ENCODE measurements at regions not wholly inside any gene's neighbourhood (a gene's known extent, or its start where the extent isn't known, plus 50 kb on each side); places are given as distances from the start of the nearest gene placed in this dataset.

DNA sequence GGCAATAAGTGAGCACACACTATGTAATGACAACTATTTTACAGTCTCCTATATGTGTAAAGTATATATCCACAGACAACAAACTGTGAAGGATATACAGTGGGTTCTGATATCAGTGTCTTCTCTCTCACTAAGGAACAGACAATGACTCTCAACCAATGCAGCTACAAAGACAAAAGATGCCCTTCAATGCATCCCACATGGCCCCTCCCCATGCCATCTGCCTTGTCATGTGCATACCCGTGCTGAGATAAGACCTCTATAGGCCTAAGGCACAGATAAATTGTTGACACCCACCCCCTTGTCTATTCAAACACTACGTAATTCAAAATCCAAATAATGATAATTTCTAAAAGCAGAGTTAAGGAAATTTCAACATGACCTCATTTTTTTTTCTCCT is 1123.5 kb upstream of the MAP3K7 start:
- Histone ChIP-seq H3K4me1 (ENCODE audit: control extremely low read depth in 1 of 4, control insufficient read depth in 4 of 4, insufficient read depth in 4 of 4, low read length in 3 of 4) (no peaks in the 10 kb centered on the region), H3K4me3 (ENCODE audit: control insufficient read depth in 1 of 7, extremely low read depth in 1 of 7, insufficient read depth in 4 of 7, low read depth in 2 of 7, low read length in 6 of 7) (no peak overlapping the region), H3K27ac (ENCODE audit: insufficient read depth in 1 of 2, low read depth in 1 of 2, low read length in 2 of 2, poor library complexity in 1 of 2, severe bottlenecking in 2 of 2) (no peak overlapping the region), H3K36me3 (ENCODE audit: control insufficient read depth in 4 of 4, insufficient read depth in 4 of 4, low read length in 3 of 4) (no peaks in the 10 kb centered on the region), H3K27me3 (replicated peaks in 2 of 5; ENCODE audit: control insufficient read depth in 4 of 5, insufficient read depth in 5 of 5, low read length in 4 of 5) (no peaks in the 10 kb centered on the region), H3K9me3 (ENCODE audit: control extremely low read depth in 1 of 5, control insufficient read depth in 4 of 5, insufficient read depth in 2 of 5, low read depth in 1 of 5, low read length in 4 of 5) (no peaks in the 10 kb centered on the region)
- POLR2A ChIA-PET = no interaction called here
- CTCF ChIA-PET = no interaction called here
- no peak for DNase-seq
- WGBS (ENCODE audit: insufficient coverage) = no CpG with 5 or more reads among the region's 2 CpGs

GRCh38 chr6:91708534-91708933 is 1121.7 kb upstream of the MAP3K7 start:
- Histone ChIP-seq H3K36me3 (ENCODE audit: control insufficient read depth in 4 of 4, insufficient read depth in 4 of 4, low read length in 3 of 4) (no peaks in the 10 kb centered on the region), H3K27me3 (replicated peaks in 2 of 5; ENCODE audit: control insufficient read depth in 4 of 5, insufficient read depth in 5 of 5, low read length in 4 of 5) (no peaks in the 10 kb centered on the region), H3K27ac (ENCODE audit: insufficient read depth in 1 of 2, low read depth in 1 of 2, low read length in 2 of 2, poor library complexity in 1 of 2, severe bottlenecking in 2 of 2) (no peak overlapping the region), H3K4me3 (ENCODE audit: control insufficient read depth in 1 of 7, extremely low read depth in 1 of 7, insufficient read depth in 4 of 7, low read depth in 2 of 7, low read length in 6 of 7) (no peak overlapping the region), H3K4me1 (ENCODE audit: control extremely low read depth in 1 of 4, control insufficient read depth in 4 of 4, insufficient read depth in 4 of 4, low read length in 3 of 4) (no peaks in the 10 kb centered on the region), H3K9me3 (ENCODE audit: control extremely low read depth in 1 of 5, control insufficient read depth in 4 of 5, insufficient read depth in 2 of 5, low read depth in 1 of 5, low read length in 4 of 5) (no peaks in the 10 kb centered on the region)
- DNase-seq = no peak
- ChIA-PET CTCF (no interaction called here), POLR2A (no interaction called here)
- WGBS (ENCODE audit: insufficient coverage) = no CpG with 5 or more reads among the region's 1 CpG

GRCh38 chr6:91705646-91706045 is 1118.8 kb upstream of the MAP3K7 start:
- 100% methylated on average over 2 of the region's 3 CpGs for WGBS (ENCODE audit: insufficient coverage)
- CTCF ChIA-PET = no interaction called here

DNA sequence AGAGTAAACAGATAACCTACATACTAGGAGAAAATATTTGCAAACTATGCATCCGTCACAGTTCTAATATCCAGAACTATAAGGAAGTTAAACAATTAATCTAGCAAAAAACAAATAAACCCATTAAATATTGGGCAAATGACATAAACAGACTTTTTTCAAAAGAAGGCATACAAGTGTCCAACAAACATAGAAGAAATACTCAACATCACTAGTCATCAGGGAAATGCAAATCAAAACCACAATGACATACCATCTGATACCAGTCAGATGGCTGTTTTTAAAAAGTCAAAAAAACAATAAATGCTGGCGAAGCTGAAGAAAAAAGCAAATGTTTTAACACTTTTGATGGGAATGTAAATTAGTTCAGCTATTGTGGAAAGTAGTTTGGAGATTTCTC is 1117.7 kb upstream of the MAP3K7 start:
- no peaks in the 10 kb centered on the region for H3K36me3 ChIP-seq (ENCODE audit: control insufficient read depth in 4 of 4, insufficient read depth in 4 of 4, low read length in 3 of 4)
- H3K4me3 ChIP-seq (ENCODE audit: control insufficient read depth in 1 of 7, extremely low read depth in 1 of 7, insufficient read depth in 4 of 7, low read depth in 2 of 7, low read length in 6 of 7) = no peak overlapping the region
- no peaks in the 10 kb centered on the region for H3K27me3 ChIP-seq (replicated peaks in 2 of 5; ENCODE audit: control insufficient read depth in 4 of 5, insufficient read depth in 5 of 5, low read length in 4 of 5)
- no peaks in the 10 kb centered on the region for H3K4me1 ChIP-seq (ENCODE audit: control extremely low read depth in 1 of 4, control insufficient read depth in 4 of 4, insufficient read depth in 4 of 4, low read length in 3 of 4)
- ChIA-PET CTCF (no interaction called here), POLR2A (no interaction called here)
- H3K9me3 ChIP-seq (ENCODE audit: control extremely low read depth in 1 of 5, control insufficient read depth in 4 of 5, insufficient read depth in 2 of 5, low read depth in 1 of 5, low read length in 4 of 5) = no peaks in the 10 kb centered on the region
- no peak for DNase-seq
- H3K27ac ChIP-seq (ENCODE audit: insufficient read depth in 1 of 2, low read depth in 1 of 2, low read length in 2 of 2, poor library complexity in 1 of 2, severe bottlenecking in 2 of 2) = no peak overlapping the region
- no CpG with 5 or more reads among the region's 2 CpGs for WGBS (ENCODE audit: insufficient coverage)

More at GRCh38 chr6:91705646-91706045, 1118.8 kb upstream of the MAP3K7 start:
- Histone ChIP-seq H3K36me3 (ENCODE audit: control insufficient read depth in 4 of 4, insufficient read depth in 4 of 4, low read length in 3 of 4) (no peaks in the 10 kb centered on the region), H3K4me1 (ENCODE audit: control extremely low read depth in 1 of 4, control insufficient read depth in 4 of 4, insufficient read depth in 4 of 4, low read length in 3 of 4) (no peaks in the 10 kb centered on the region), H3K27me3 (replicated peaks in 2 of 5; ENCODE audit: control insufficient read depth in 4 of 5, insufficient read depth in 5 of 5, low read length in 4 of 5) (no peaks in the 10 kb centered on the region), H3K4me3 (ENCODE audit: control insufficient read depth in 1 of 7, extremely low read depth in 1 of 7, insufficient read depth in 4 of 7, low read depth in 2 of 7, low read length in 6 of 7) (no peak overlapping the region), H3K27ac (ENCODE audit: insufficient read depth in 1 of 2, low read depth in 1 of 2, low read length in 2 of 2, poor library complexity in 1 of 2, severe bottlenecking in 2 of 2) (no peak overlapping the region), H3K9me3 (ENCODE audit: control extremely low read depth in 1 of 5, control insufficient read depth in 4 of 5, insufficient read depth in 2 of 5, low read depth in 1 of 5, low read length in 4 of 5) (no peaks in the 10 kb centered on the region)
- no peak for DNase-seq
- POLR2A ChIA-PET = no interaction called here

DNA sequence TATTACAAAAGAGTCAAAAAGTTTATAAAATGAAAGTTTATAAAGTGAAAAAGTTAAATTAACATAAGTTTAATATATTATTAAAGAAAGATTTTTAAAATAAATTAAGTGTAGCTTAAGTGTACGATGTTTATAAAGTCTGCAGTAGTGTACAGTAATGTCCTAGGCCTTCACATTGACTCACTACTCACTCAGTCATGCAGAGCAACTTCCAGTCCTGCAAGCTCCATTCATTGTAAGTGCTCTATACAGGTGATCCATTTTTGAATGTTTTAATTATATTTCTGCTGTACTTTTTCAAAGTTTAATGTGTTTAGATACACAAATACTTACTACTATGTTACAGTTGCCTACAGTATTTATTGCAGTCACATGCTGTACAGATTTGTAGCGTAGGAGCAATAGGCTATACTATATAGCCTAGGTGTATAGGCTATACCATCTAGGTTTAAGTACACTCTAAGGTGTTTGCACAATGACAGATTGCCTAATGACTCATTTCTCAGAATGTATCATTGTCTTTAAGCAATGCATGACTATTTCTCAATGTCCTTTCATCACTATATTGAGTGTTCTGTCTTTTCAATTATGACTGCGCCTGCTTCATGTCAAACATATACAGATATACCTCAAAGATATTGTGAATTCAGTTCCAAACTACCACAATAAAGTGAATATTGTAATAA is 1110.3 kb upstream of the MAP3K7 start:
- H3K4me1 ChIP-seq (ENCODE audit: control extremely low read depth in 1 of 4, control insufficient read depth in 4 of 4, insufficient read depth in 4 of 4, low read length in 3 of 4) = no peaks in the 10 kb centered on the region
- CTCF ChIA-PET = no interaction called here
- no peaks in the 10 kb centered on the region for H3K27me3 ChIP-seq (replicated peaks in 2 of 5; ENCODE audit: control insufficient read depth in 4 of 5, insufficient read depth in 5 of 5, low read length in 4 of 5)
- H3K4me3 ChIP-seq (ENCODE audit: control insufficient read depth in 1 of 7, extremely low read depth in 1 of 7, insufficient read depth in 4 of 7, low read depth in 2 of 7, low read length in 6 of 7) = no peak overlapping the region
- no peak overlapping the region for H3K27ac ChIP-seq (ENCODE audit: insufficient read depth in 1 of 2, low read depth in 1 of 2, low read length in 2 of 2, poor library complexity in 1 of 2, severe bottlenecking in 2 of 2)
- POLR2A ChIA-PET = no interaction called here
- H3K36me3 ChIP-seq (ENCODE audit: control insufficient read depth in 4 of 4, insufficient read depth in 4 of 4, low read length in 3 of 4) = no peaks in the 10 kb centered on the region
- no CpG with 5 or more reads among the region's 3 CpGs for WGBS (ENCODE audit: insufficient coverage)
- no peak for DNase-seq
- H3K9me3 ChIP-seq (ENCODE audit: control extremely low read depth in 1 of 5, control insufficient read depth in 4 of 5, insufficient read depth in 2 of 5, low read depth in 1 of 5, low read length in 4 of 5) = no peaks in the 10 kb centered on the region

DNA sequence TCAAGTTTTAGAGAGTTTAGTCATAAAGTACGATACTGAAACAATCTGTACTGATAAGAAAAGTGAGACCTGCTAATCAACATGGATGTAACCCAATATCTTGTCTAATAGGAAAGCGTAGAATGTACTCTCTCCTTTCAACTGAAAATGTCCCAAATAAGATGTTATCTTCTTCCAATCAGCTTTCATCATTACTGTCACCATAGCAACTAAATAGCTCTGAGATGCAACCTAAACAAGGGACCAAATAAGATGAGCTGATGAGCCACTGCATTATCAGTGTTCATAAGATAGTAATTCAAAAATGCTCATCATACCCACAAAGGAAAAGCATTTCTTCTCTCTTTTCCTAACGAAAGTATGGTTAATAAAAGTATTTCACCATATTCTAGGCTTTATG is 1108.3 kb upstream of the MAP3K7 start:
- DNase-seq = no peak
- H3K4me3 ChIP-seq (ENCODE audit: control insufficient read depth in 1 of 7, extremely low read depth in 1 of 7, insufficient read depth in 4 of 7, low read depth in 2 of 7, low read length in 6 of 7) = no peak overlapping the region
- no peaks in the 10 kb centered on the region for H3K36me3 ChIP-seq (ENCODE audit: control insufficient read depth in 4 of 4, insufficient read depth in 4 of 4, low read length in 3 of 4)
- POLR2A ChIA-PET = no interaction called here
- CTCF ChIA-PET = no interaction called here
- no peak overlapping the region for H3K27ac ChIP-seq (ENCODE audit: insufficient read depth in 1 of 2, low read depth in 1 of 2, low read length in 2 of 2, poor library complexity in 1 of 2, severe bottlenecking in 2 of 2)
- H3K27me3 ChIP-seq (replicated peaks in 2 of 5; ENCODE audit: control insufficient read depth in 4 of 5, insufficient read depth in 5 of 5, low read length in 4 of 5) = no peaks in the 10 kb centered on the region
- 100% methylated on average over 2 of the region's 3 CpGs for WGBS (ENCODE audit: insufficient coverage)
- H3K4me1 ChIP-seq (ENCODE audit: control extremely low read depth in 1 of 4, control insufficient read depth in 4 of 4, insufficient read depth in 4 of 4, low read length in 3 of 4) = no peaks in the 10 kb centered on the region
- H3K9me3 ChIP-seq (ENCODE audit: control extremely low read depth in 1 of 5, control insufficient read depth in 4 of 5, insufficient read depth in 2 of 5, low read depth in 1 of 5, low read length in 4 of 5) = no peaks in the 10 kb centered on the region

DNA sequence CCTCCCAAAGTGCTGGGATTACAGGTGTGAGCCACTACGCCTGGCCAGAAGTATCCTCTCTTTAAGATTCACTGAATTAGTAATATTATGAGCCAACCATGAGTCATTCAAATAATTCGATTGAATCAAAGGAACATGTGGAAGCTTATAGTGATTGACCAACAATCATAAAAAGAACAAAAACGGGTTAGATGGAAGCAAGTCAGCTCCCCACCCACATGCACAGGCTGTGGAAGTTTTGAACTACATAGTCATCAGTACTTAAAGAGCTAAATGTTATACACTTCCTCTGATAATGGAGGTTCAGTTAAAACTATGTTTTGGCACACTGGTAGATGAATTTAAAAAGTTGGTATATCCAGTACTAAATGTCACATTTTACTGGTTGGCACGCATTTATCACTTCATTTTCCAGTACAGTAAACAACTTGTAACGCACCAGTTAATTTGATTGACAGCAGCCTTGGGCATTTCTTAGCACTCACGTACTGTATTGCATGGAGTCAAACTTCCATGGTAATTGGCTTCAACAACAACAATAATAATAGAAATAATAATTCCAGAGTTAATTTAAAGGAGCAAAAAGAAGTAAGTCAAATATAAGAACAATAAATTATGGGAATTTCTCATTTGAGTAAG is 1107.3 kb upstream of the MAP3K7 start:
- Histone ChIP-seq H3K9me3 (ENCODE audit: control extremely low read depth in 1 of 5, control insufficient read depth in 4 of 5, insufficient read depth in 2 of 5, low read depth in 1 of 5, low read length in 4 of 5) (no peaks in the 10 kb centered on the region), H3K4me1 (ENCODE audit: control extremely low read depth in 1 of 4, control insufficient read depth in 4 of 4, insufficient read depth in 4 of 4, low read length in 3 of 4) (no peaks in the 10 kb centered on the region), H3K27ac (ENCODE audit: insufficient read depth in 1 of 2, low read depth in 1 of 2, low read length in 2 of 2, poor library complexity in 1 of 2, severe bottlenecking in 2 of 2) (no peak overlapping the region), H3K36me3 (ENCODE audit: control insufficient read depth in 4 of 4, insufficient read depth in 4 of 4, low read length in 3 of 4) (no peaks in the 10 kb centered on the region), H3K4me3 (ENCODE audit: control insufficient read depth in 1 of 7, extremely low read depth in 1 of 7, insufficient read depth in 4 of 7, low read depth in 2 of 7, low read length in 6 of 7) (no peak overlapping the region), H3K27me3 (replicated peaks in 2 of 5; ENCODE audit: control insufficient read depth in 4 of 5, insufficient read depth in 5 of 5, low read length in 4 of 5) (no peaks in the 10 kb centered on the region)
- 100% methylated on average over 2 of the region's 6 CpGs for WGBS (ENCODE audit: insufficient coverage)
- no peak for DNase-seq
- ChIA-PET CTCF (no interaction called here), POLR2A (no interaction called here)

All from common myeloid progenitor, CD34-positive (primary cell).